Tibial nerve (tissue), 4 donors: ENCODE measurements at regions not wholly inside any gene's neighbourhood (a gene's known extent, or its start where the extent isn't known, plus 50 kb on each side); places are given as distances from the start of the nearest gene placed in this dataset.

ENCODE experiments used
- DNase-seq, 2 donors: peaks; one replicate each; pipeline ENCODE4 v3.0.0-alpha.2; 2019; ENCODE audit warnings: low spot score in 2 of 2
- H3K27ac ChIP-seq, 4 donors: fragments of 200-600 bp; sonication (generic) in 3 of 4; one replicate each; pipeline ENCODE4 v1.5.1; 2017 to 2019; ENCODE audit warnings: mild to moderate bottlenecking in 1 of 4
- H3K27me3 ChIP-seq, 2 donors: fragments of 200-600 bp; sonication (generic) in 1 of 2; one replicate each; pipeline versions ENCODE4 v1.5.1 to v1.6.0; 2017 to 2019
- H3K36me3 ChIP-seq, 3 donors: fragments of 200-600 bp; sonication (generic); one replicate each; pipeline ENCODE4 v1.5.1; 2018 to 2019
- H3K4me1 ChIP-seq, 4 donors: fragments of 200-600 bp; sonication (generic) in 3 of 4; one replicate each; pipeline ENCODE4 v1.5.1; 2017 to 2019
- H3K4me3 ChIP-seq, 4 donors: fragments of 200-600 bp; sonication (generic) in 3 of 4; one replicate each; pipeline ENCODE4 v1.5.1; 2017 to 2019; ENCODE audit warnings: mild to moderate bottlenecking in 1 of 4, moderate library complexity in 1 of 4
- H3K9me3 ChIP-seq, 4 donors: fragments of 200-600 bp; sonication (generic) in 3 of 4; one replicate each; pipeline ENCODE4 v1.5.1; 2017 to 2019
- EP300 ChIP-seq, 2 donors: sonication (generic); formaldehyde crosslinking; IDR thresholded peaks; one replicate each; pipeline ENCODE4 v1.6.1; 2017; ENCODE audit warnings: antibody characterized with exemption in 2 of 2, mild to moderate bottlenecking in 1 of 2
- POLR2A ChIP-seq, 2 donors: fragments of 450-650 bp; IDR thresholded peaks; one replicate each; pipeline ENCODE4 v1.6.1; 2017; ENCODE audit warnings: antibody characterized with exemption in 2 of 2, mild to moderate bottlenecking in 2 of 2, moderate library complexity in 2 of 2
- WGBS, 2 donors: methylation state at CpG; one replicate each; pipeline ENCODE4 v1.1.5; 2018; 5-methylcytosine and 5-hydroxymethylcytosine counted together
- TF ChIP-seq, protein P1 (sequence below), 5 experiments: fragments of 200-600 bp in 3 of 5; fragments of 450-650 bp in 2 of 5; sonication (generic) in 3 of 5; IDR thresholded peaks; one replicate each; pipeline ENCODE4 v1.5.1; 2016 to 2019; ENCODE audit warnings: antibody characterized with exemption in 5 of 5, mild to moderate bottlenecking in 3 of 5, moderate library complexity in 2 of 5

DNA sequence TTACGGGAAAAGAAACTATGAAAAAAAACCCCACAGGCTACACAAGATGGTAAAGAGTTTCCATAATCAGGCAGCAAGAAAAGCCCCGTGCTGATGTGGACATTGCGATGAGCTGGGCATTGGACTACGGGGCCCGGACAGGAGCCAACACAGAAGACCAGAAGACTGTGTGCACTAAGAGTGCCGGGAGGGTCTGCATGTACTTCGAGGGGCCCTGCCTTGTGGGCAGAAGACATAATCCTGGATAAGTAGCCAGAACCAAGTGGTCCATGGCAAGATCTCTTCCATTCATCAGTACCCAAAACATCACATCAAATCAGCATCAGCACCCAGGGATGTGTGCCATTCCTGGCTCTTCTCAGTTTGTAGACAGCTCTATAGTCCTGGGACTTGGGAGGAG is 317.8 kb downstream of the FGF9 start:
- H3K27ac ChIP-seq, result no peak overlapping the region
- no peak overlapping the region for H3K4me3 ChIP-seq
- H3K9me3 ChIP-seq, result no peaks in the 10 kb centered on the region
- no peaks in the 10 kb centered on the region for H3K4me1 ChIP-seq
- TF ChIP-seq, protein P1, sequence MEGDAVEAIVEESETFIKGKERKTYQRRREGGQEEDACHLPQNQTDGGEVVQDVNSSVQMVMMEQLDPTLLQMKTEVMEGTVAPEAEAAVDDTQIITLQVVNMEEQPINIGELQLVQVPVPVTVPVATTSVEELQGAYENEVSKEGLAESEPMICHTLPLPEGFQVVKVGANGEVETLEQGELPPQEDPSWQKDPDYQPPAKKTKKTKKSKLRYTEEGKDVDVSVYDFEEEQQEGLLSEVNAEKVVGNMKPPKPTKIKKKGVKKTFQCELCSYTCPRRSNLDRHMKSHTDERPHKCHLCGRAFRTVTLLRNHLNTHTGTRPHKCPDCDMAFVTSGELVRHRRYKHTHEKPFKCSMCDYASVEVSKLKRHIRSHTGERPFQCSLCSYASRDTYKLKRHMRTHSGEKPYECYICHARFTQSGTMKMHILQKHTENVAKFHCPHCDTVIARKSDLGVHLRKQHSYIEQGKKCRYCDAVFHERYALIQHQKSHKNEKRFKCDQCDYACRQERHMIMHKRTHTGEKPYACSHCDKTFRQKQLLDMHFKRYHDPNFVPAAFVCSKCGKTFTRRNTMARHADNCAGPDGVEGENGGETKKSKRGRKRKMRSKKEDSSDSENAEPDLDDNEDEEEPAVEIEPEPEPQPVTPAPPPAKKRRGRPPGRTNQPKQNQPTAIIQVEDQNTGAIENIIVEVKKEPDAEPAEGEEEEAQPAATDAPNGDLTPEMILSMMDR (IDR thresholded peaks at IDR 0.05), result no peak
- no peak for TF ChIP-seq POLR2A (IDR thresholded peaks at IDR 0.05)
- TF ChIP-seq EP300 (IDR thresholded peaks at IDR 0.05), result no peak
- H3K36me3 ChIP-seq, result no peaks in the 10 kb centered on the region
- no peaks in the 10 kb centered on the region for H3K27me3 ChIP-seq
- 92 to 94% methylated on average over 7 of the region's 7 CpGs for WGBS, 2 donors
- no peak for DNase-seq

- Histone ChIP-seq H3K36me3 (no peaks in the 10 kb centered on the region), H3K27ac (no peak overlapping the region), H3K4me1 (no peaks in the 10 kb centered on the region), H3K27me3 (no peaks in the 10 kb centered on the region), H3K9me3 (no peaks in the 10 kb centered on the region), H3K4me3 (no peak overlapping the region)
- no peak for DNase-seq
- TF ChIP-seq EP300 (IDR thresholded peaks at IDR 0.05), result no peak
- no peak for TF ChIP-seq POLR2A (IDR thresholded peaks at IDR 0.05)
- TF ChIP-seq, protein P1 (IDR thresholded peaks at IDR 0.05), result no peak
- WGBS, 2 donors, result 93 to 95% methylated on average over 3 of the region's 3 CpGs
Observed at GRCh38 chr13:21996049-21996448, 325.2 kb downstream of the FGF9 start.

GRCh38 chr13:21997726-21998125 is 326.9 kb downstream of the FGF9 start:
- H3K36me3 ChIP-seq, result no peaks in the 10 kb centered on the region
- no peak for DNase-seq
- no peak overlapping the region for H3K4me3 ChIP-seq
- no peaks in the 10 kb centered on the region for H3K27me3 ChIP-seq
- TF ChIP-seq, protein P1 (IDR thresholded peaks at IDR 0.05), result no peak
- TF ChIP-seq POLR2A (IDR thresholded peaks at IDR 0.05), result no peak
- TF ChIP-seq EP300 (IDR thresholded peaks at IDR 0.05), result no peak
- no peaks in the 10 kb centered on the region for H3K9me3 ChIP-seq
- no peaks in the 10 kb centered on the region for H3K4me1 ChIP-seq
- H3K27ac ChIP-seq, result no peak overlapping the region
- 64 to 77% methylated on average over 2 of the region's 2 CpGs for WGBS, 2 donors

- H3K4me3 ChIP-seq, result no peak overlapping the region
- DNase-seq, result no peak
- no peak for TF ChIP-seq POLR2A (IDR thresholded peaks at IDR 0.05)
- no peak for TF ChIP-seq EP300 (IDR thresholded peaks at IDR 0.05)
- TF ChIP-seq, protein P1 (IDR thresholded peaks at IDR 0.05), result no peak
Observed at GRCh38 chr13:21998279-21998990, 327.6 kb downstream of the FGF9 start.

DNA sequence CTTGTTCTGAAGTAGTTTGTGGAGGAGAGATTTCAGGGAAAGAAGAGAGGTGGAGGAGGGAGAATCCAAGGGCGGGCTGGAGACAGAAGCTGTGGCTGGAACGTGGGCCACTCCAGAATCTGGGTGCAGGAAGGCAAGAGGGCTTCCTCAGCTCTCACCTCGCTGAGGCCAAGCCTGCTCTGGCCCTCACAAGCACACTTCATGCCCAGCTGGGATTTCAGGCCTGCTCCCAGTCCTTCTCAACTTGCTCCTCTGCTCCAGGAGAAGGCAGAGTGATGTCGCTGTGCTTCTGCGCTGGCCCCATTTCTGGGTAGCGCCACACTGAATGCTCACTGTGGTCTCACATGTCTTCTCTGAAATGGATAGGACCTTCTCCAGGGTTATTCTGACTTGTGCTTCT is 328.8 kb downstream of the FGF9 start:
- H3K27ac ChIP-seq, result no peak overlapping the region
- no peaks in the 10 kb centered on the region for H3K9me3 ChIP-seq
- H3K36me3 ChIP-seq, result no peaks in the 10 kb centered on the region
- DNase-seq, result no peak
- H3K4me3 ChIP-seq, result no peak overlapping the region
- 86 to 92% methylated on average over 6 of the region's 6 CpGs for WGBS, 2 donors
- TF ChIP-seq EP300 (IDR thresholded peaks at IDR 0.05), result no peak
- H3K27me3 ChIP-seq, result no peaks in the 10 kb centered on the region
- H3K4me1 ChIP-seq, result no peaks in the 10 kb centered on the region

More at GRCh38 chr13:21998279-21998990, 327.6 kb downstream of the FGF9 start:
- no peaks in the 10 kb centered on the region for H3K4me1 ChIP-seq
- H3K9me3 ChIP-seq, result no peaks in the 10 kb centered on the region
- no peak overlapping the region for H3K27ac ChIP-seq
- H3K27me3 ChIP-seq, result no peaks in the 10 kb centered on the region
- 50 to 51% methylated on average over 12 of the region's 12 CpGs for WGBS, 2 donors
- no peaks in the 10 kb centered on the region for H3K36me3 ChIP-seq
